Uterus (tissue), 3 donors: ENCODE measurements at regions not wholly inside any gene's neighbourhood (a gene's known extent, or its start where the extent isn't known, plus 50 kb on each side); places are given as distances from the start of the nearest gene placed in this dataset.

Experiments
- DNase-seq, 2 donors: peaks; one replicate each; pipeline ENCODE4 v3.0.0-alpha.2; 2019 to 2020
- H3K27ac ChIP-seq, 2 donors: fragments of 200-600 bp; sonication (generic); 1 replicate in 1 of 2; 2 replicates in 1 of 2; pipeline ENCODE4 v1.5.1; 2016 to 2018
- H3K27me3 ChIP-seq, 2 donors: fragments of 200-600 bp; sonication (generic); one replicate each; pipeline ENCODE4 v1.5.1; 2018 to 2019; ENCODE audit warnings: control low read depth in 1 of 2
- H3K36me3 ChIP-seq, 2 donors: fragments of 200-600 bp; sonication (generic); one replicate each; pipeline ENCODE4 v1.5.1; 2019; ENCODE audit warnings: control low read depth in 1 of 2
- H3K4me1 ChIP-seq, 2 donors: fragments of 200-600 bp; sonication (generic); one replicate each; pipeline ENCODE4 v1.5.1; 2018 to 2019; ENCODE audit warnings: control low read depth in 1 of 2
- H3K4me3 ChIP-seq, 2 donors: fragments of 200-600 bp; sonication (generic); 1 replicate in 1 of 2; 2 replicates in 1 of 2; pipeline ENCODE4 v1.5.1; 2018 to 2019; ENCODE audit warnings: mild to moderate bottlenecking in 1 of 2
- H3K9me3 ChIP-seq, 2 donors: fragments of 200-600 bp; sonication (generic); one replicate each; pipeline ENCODE4 v1.5.1; 2019; ENCODE audit warnings: control low read depth in 1 of 2
- POLR2A ChIP-seq, 2 donors: fragments of 450-650 bp; IDR thresholded peaks; one replicate each; pipeline ENCODE4 v1.6.1; 2016; ENCODE audit warnings: antibody characterized with exemption in 2 of 2, mild to moderate bottlenecking in 1 of 2, moderate library complexity in 1 of 2
- intact Hi-C: fragments of 100-400 bp; cut with DNase I; formaldehyde crosslinking; loops from one replicate; pipeline ENCODE4 v1.15.1; 2023; ENCODE audit warnings: low total_unique reads
- TF ChIP-seq, protein P1 (sequence below), 4 experiments: fragments of 200-600 bp in 2 of 4; fragments of 450-650 bp in 2 of 4; sonication (generic) in 2 of 4; IDR thresholded peaks; one replicate each; pipeline ENCODE4 v1.5.1; 2016 to 2019; ENCODE audit warnings: antibody characterized with exemption in 4 of 4, mild to moderate bottlenecking in 2 of 4, moderate library complexity in 1 of 4
- donor health status: DM: yes; HTN: yes; CAD: no.

- intact Hi-C loops: no loop called here
Measured at GRCh38 chr5:14035859-14036503, 91.5 kb upstream of the DNAH5 start.

DNA sequence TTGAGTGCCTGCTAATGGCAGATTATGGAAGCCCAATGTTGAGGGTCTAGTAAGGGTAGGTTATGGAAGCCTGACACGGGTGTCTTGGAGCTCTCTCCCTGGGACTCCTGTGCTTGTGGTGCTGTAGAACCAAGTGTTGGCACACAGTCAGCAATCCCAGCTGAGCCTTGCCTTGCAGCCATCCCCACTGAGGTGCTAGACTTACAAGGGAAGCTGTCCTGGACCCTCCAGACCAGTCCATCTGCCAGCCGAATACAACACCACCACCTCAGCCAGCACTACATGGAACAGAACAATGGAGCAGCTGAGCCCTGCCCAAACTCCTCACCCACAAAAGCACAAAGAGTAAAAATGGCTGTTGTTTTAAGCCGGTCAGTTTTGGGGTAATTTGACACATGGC is 90.5 kb upstream of the DNAH5 start:
- no peak overlapping the region for H3K4me3 ChIP-seq
- H3K27ac ChIP-seq: no peak overlapping the region
- DNase-seq: no peak
- H3K9me3 ChIP-seq: no peaks in the 10 kb centered on the region
- no peaks in the 10 kb centered on the region for H3K27me3 ChIP-seq
- peaks cover 0 to 4% of the 10 kb centered on the region in 2 donors for H3K4me1 ChIP-seq
- no peak for TF ChIP-seq POLR2A (IDR thresholded peaks at IDR 0.05)
- TF ChIP-seq, protein P1, sequence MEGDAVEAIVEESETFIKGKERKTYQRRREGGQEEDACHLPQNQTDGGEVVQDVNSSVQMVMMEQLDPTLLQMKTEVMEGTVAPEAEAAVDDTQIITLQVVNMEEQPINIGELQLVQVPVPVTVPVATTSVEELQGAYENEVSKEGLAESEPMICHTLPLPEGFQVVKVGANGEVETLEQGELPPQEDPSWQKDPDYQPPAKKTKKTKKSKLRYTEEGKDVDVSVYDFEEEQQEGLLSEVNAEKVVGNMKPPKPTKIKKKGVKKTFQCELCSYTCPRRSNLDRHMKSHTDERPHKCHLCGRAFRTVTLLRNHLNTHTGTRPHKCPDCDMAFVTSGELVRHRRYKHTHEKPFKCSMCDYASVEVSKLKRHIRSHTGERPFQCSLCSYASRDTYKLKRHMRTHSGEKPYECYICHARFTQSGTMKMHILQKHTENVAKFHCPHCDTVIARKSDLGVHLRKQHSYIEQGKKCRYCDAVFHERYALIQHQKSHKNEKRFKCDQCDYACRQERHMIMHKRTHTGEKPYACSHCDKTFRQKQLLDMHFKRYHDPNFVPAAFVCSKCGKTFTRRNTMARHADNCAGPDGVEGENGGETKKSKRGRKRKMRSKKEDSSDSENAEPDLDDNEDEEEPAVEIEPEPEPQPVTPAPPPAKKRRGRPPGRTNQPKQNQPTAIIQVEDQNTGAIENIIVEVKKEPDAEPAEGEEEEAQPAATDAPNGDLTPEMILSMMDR (IDR thresholded peaks at IDR 0.05): no peak
- intact Hi-C loops: no loop called here
- no peaks in the 10 kb centered on the region for H3K36me3 ChIP-seq

More at GRCh38 chr5:14035859-14036503, 91.5 kb upstream of the DNAH5 start:
- peak; percentile 19 to 25 for DNase-seq
- no peak for TF ChIP-seq POLR2A (IDR thresholded peaks at IDR 0.05)
- TF ChIP-seq, protein P1 (IDR thresholded peaks at IDR 0.05): no peak
- H3K27ac ChIP-seq: peak overlapping the region; percentile 52 to 65
- no peaks in the 10 kb centered on the region for H3K9me3 ChIP-seq
- H3K36me3 ChIP-seq: no peaks in the 10 kb centered on the region
- peaks cover 0 to 4% of the 10 kb centered on the region in 2 donors for H3K4me1 ChIP-seq
- H3K27me3 ChIP-seq: no peaks in the 10 kb centered on the region
- H3K4me3 ChIP-seq: no peak overlapping the region

DNA sequence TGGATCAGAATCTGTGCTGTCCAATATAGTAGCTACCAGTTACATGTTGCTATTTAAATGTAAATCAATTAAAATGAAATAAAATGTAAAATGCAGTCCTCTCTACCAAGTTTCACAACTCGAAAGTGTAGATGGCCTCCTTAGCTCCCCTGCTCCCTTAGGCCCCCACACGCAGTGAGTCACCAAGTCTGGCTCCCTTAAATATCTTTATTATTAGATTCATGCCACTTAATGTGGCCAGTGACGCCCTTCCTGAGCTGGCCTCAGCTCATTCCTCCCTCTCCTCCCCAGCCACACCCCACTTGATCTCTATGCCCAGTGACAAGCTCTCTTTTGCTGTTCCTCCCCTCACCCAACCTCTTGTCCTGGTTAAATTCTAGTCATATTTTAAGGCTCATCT is 88.4 kb upstream of the DNAH5 start:
- H3K27ac ChIP-seq: no peak overlapping the region
- H3K27me3 ChIP-seq: no peaks in the 10 kb centered on the region
- no peak overlapping the region for H3K4me3 ChIP-seq
- H3K4me1 ChIP-seq: peaks cover 0 to 4% of the 10 kb centered on the region in 2 donors
- H3K36me3 ChIP-seq: no peaks in the 10 kb centered on the region
- TF ChIP-seq, protein P1 (IDR thresholded peaks at IDR 0.05): no peak
- TF ChIP-seq POLR2A (IDR thresholded peaks at IDR 0.05): no peak
- intact Hi-C loops: no loop called here
- DNase-seq: no peak
- H3K9me3 ChIP-seq: no peaks in the 10 kb centered on the region

- no peak for TF ChIP-seq POLR2A (IDR thresholded peaks at IDR 0.05)
- TF ChIP-seq, protein P1 (IDR thresholded peaks at IDR 0.05): no peak
- no peaks in the 10 kb centered on the region for H3K4me1 ChIP-seq
- no peaks in the 10 kb centered on the region for H3K36me3 ChIP-seq
- H3K9me3 ChIP-seq: no peaks in the 10 kb centered on the region
- DNase-seq: no peak
- intact Hi-C loops: no loop called here
- H3K27ac ChIP-seq: no peak overlapping the region
- no peaks in the 10 kb centered on the region for H3K27me3 ChIP-seq
- no peak overlapping the region for H3K4me3 ChIP-seq
Measured at GRCh38 chr5:14028938-14029584, 84.6 kb upstream of the DNAH5 start.

- intact Hi-C loops: no loop called here
- no peak overlapping the region for H3K27ac ChIP-seq
- no peak for DNase-seq
Measured at GRCh38 chr5:14028188-14028587, 83.7 kb upstream of the DNAH5 start.

More at GRCh38 chr5:14028188-14028587, 83.7 kb upstream of the DNAH5 start:
- Histone ChIP-seq H3K4me1 (no peaks in the 10 kb centered on the region), H3K4me3 (no peak overlapping the region), H3K36me3 (no peaks in the 10 kb centered on the region), H3K9me3 (no peaks in the 10 kb centered on the region), H3K27me3 (no peaks in the 10 kb centered on the region)
- TF ChIP-seq POLR2A (IDR thresholded peaks at IDR 0.05): no peak
- TF ChIP-seq, protein P1 (IDR thresholded peaks at IDR 0.05): no peak
